C1 segment of cervical spinal cord (tissue), 14 donors: ENCODE measurements at regions not wholly inside any gene's neighbourhood (a gene's known extent, or its start where the extent isn't known, plus 50 kb on each side); places are given as distances from the start of the nearest gene placed in this dataset.
"Not testable (repeated sequence)": the region's sequence is repeated elsewhere in the genome, so short reads cannot be mapped to it uniquely, and the experiment has no call there.

Experiments
- DNase-seq, 14 donors: peaks; one replicate each; lab custom pipeline; 2025; lab: John Stamatoyannopoulos, UW

DNA sequence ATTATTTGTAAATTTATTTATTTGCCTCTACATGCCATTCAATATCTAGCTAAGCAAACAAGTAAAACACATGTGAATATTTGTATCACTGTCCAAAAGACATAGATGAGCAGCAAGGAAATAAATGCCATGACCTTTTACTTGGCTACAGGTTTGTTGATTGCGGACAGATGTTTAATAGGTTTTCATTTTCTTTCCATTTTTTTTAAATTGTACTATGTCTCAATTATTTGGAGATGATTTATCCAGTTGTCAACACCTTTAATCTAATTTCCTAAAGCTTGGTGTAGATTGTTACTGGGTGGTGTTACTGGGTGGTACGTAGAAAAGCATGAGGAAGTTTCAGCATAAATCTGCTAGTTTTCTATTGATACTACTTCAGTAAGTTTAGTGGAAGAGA, 560.6 kb upstream of the SPRY2 start:
- DNase-seq, result no peak

DNA sequence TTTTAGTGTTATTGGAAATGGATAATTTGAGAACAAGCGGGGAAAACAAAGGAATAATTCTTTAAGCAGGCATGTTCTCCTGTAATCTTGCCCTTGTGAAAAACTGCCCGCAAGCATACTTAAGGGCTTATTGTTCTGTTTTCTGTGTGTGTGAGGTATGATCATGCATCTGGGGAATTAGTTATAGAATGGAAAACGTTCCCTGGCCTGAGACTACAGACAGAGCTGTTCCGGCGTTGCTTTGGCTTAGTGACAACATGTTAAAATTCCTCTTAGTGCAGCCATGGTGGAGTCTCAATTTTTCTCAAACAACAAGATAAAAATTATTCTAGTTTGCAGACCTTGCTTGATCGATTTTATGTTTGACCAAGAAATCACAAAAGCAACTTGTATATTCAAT, 560.2 kb upstream of the SPRY2 start:
- DNase-seq, result peak in 1 of 14 donors; percentile 33

DNA sequence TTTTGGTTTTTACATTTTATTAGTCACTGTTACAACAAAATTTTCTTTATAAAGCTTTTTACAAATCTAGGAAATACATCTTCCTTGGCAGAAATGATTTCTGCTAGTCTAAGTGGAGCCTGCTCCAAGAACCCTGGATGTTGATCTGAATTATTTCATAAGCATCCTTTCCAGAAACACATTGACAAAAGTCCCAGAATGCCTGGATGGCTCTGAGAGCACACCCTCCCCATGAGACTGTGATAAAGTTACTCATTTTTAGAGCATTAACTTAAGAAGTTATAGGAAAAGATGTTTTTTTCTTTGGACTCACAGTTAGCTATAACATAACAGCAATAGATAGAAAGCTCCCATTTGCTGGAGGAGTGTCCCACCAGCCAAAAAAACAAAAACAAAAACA, 559.6 kb upstream of the SPRY2 start:
- DNase-seq, result no peak

DNA sequence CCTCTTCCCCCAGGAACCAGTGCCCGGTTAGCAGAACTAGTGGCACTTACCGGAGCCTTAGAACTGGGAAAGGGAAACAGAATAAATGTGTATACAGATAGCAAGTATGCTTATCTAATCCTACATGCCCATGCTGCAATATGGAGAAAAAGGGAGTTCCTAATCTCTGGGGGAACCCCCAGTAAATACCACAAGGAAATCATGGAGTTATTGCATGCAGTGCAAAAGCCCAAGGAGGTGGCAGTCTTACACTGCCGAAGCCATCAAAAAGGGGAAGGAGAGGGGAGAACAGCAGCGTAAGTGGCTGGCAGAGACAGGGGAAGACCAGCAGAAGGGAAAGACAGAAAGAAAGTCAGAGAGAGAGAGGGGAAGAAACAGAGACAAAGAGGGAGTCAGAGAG, 556.7 kb upstream of the SPRY2 start:
- DNase-seq, result not testable (repeated sequence)

DNA sequence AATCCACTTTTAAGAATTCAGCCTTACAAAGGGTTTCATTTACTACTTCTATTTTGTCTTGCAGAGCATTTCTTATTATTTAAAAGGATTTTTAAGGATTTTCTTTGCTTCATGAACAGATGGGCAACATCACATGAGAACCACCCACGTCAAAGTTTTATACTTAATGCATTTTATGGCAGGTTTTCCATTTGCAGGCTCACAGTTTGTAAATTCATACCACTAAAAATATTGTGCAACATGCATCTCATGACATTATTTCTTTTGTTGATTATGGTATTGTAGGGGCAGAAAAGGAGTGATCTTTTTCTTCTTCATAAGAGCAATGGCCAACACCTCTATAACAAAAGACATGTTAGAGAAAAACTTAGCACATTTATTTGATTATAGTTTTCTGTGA, 554.0 kb upstream of the SPRY2 start:
- no peak for DNase-seq

DNA sequence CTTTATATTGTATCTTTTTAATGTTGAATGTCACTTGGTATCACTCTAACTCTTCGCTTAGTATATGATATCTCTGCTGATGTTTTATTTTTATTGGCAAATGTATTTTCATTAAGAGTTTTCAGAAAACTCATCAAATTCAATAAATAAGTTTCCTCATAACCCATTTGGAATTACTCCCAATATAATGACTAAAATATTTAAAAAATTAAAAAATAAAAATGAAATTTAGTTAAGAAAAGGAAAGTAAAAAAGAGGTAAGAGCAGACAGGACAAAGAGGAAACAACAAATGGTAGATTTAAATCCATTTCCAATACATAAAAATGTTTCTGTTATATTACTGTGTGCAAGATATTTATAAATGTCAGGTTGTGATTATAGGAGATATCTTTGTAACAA, 548.9 kb upstream of the SPRY2 start:
- DNase-seq, result no peak

DNA sequence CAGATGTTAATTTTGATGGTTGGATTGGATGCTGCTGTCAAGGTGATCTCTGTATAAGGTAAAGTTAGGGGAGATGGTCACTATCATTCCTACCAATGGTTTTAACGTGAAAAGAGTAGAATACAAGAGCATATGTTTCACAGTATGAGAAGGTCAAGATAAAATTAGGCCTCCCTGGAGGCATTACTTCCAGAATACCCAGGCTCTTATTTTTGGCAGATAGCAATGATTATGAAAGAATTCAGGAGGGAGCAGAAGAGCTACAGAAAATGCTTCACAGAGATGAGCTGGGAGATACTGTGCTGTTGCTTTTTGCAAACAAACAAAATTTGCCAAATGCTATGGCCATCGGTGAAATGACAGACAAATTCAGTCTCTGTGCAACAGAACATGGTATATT, 547.5 kb upstream of the SPRY2 start:
- peak in 1 of 14 donors; percentile 82 for DNase-seq

DNA sequence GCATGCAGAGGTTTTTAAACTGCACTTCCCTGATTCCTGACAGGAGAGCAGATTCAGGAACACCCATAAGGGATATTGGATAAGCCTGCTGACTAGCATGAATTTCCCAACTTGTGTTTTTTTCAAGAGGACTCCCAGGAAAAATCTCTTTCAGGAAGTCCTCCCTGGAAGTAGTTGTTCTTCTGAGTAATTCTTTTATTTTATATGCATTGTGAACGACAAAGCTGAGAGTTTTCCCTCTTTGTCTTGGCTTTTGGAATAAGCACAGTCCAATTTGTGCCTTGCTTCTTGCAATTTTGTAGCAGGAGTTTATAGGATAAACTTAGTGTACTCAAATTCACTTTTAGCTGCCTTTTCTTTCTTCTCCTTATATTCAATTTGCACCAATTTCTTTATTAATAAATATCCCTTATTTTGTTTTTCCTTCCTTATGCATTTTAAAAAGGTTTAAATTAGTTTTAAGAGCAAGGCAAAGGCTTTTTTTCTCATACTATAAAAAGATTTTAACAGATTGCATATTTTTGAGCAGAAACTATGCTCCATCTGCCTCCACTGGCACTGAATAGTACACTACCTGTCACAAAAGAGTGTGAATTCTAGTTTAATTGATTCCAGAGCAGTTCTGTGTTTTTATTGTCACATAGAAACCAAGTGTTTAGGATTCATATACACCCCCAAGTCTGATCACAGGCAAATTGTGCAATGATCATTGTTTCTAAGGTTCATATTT, 543.3 kb upstream of the SPRY2 start:
- peak in 1 of 14 donors; percentile 90 for DNase-seq

DNA sequence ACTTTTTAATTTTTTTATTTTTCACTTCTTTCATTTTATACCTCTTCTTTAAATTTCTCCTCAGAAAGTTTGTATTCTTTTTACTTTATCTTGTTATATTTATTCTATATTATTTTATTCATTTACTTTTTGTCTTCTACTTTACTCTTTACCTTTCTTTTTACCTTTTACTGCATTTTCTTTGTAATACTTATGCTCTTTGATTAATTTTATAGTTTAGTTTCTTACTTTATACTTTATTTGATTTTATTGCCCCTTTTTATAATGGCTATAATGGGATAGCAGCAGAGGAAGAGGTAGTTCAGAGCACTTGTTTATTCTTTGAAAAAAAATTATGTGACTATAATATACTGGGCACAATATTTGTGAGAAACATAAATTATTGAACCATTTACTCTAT, 542.6 kb upstream of the SPRY2 start:
- DNase-seq, result no peak

DNA sequence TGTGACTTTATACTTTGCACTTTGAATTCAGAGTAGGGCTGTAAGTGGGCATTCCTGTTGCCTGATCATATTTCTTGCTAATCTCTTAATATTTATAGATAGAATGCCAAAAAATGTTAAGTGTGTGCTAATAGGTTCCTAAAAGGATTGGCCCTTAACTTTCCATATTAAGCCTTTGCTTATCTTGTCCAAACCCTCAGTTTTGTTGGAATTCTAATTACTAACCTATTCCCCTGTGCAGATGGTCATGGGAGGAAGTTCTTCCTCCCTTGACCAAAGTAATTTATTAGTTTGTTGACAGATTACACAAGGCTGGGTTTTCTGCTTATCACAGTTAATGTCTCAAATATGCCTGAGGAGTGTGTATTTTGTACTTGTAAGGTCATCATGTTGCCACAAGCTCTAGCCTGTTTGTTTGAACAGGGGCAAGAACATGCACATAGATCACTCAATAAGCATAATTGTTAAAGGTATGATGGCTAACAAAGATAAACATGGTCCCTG, 541.1 kb upstream of the SPRY2 start:
- peak in 1 of 14 donors; percentile 13 for DNase-seq

DNA sequence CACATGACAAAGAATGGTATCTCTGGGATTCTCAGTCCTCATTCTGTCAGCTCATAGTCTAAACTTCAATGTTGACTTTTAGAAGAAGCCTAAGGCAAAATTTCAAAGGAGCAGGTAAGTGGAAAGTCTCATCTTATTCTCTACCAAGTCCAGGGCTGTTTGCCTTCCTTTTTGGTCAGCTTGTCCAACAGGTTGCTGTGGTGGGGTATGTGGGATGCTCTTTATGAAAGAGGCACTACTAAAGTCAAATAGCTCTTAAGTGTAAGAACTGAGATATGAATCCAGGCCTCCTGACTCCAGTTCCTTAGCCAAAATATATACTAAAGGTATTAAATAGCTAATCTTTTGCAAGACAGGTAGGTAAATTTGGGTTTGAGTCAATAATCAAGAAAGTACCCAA, 540.6 kb upstream of the SPRY2 start:
- no peak for DNase-seq

DNA sequence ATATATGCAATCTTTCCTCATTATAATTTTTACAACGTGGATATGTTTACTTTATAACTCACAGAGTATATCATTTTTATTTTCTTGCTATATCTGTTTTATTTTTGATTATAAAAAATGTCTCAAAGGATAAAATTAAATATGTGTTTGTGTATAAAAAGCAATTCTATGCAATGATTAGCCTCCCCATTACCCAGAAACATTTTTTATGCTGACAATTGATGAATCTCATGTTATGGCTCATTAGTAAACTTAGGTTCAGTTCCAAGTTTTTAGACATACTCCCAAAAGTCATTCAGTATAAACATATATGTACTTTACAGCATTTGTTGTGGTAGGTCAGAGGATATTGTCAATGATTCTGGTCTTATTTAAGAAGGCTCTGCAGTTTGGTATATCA, 540.1 kb upstream of the SPRY2 start:
- no peak for DNase-seq

DNA sequence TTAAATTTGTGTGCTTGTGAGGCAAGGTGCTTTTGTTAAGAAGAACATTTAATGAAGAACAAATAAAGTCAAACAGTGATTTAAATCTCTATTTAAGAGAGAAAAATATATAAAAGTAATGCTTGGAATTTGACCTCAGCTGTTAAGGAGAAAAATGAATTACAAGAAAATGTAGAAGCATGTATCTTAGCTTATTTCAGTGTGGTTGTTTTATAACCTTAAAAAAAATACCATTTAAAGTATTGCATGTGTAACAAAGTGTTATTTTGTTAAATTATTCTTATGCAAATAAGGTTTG, 537.0 kb upstream of the SPRY2 start:
- no peak for DNase-seq

DNA sequence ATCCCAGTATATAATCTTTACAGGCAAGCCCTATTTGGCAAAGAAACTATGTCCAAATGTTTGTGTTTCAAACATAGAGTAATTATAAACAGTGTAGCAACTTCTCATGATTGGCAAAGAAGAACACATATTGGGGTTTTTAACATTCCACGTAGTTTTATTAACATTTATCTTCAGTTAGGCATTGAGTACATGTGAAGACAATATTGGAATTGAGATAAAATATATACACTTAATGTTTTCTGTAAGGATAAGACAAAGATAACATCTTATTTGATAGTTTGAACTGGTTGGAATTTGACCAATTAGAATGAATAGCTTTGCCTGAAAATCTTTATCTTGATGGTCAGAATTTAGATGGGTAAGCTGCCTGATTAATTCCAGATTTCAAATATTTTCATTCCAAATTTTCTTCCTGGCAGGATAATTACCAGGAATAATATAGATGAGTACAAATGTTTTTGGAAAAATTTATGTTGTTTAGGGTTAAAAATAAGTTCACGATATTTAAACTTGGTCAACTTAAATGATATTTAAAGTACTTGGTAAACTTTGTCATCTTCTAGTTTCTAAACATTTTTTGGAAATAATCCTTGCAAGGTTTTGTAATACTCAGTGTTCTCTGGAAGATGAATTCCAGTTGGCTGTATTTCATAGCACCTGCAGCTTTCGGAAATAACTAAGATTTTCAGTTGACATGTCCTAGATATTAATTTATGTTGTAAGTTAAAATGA, 536.5 kb upstream of the SPRY2 start:
- DNase-seq, result peak in 1 of 14 donors; percentile 85

DNA sequence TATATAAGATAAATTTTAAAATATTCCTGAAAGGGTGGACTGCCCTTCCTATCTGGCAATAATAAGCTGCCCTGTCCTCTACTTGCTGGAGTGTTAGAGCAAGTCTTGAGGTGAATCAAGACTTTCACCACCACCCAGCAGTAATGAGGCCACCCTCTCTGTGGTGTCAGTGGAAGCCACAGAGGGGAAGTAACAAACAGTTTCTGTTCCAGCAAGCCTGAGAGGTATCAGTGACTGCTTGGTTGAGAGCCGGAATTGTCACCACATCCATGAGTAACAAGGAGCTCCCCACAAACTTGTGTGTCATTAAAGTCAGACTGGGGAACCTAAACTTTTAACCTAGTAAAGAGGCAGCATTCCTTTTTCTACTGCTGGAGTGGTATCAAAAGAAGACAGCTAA, 532.7 kb upstream of the SPRY2 start:
- no peak for DNase-seq

DNA sequence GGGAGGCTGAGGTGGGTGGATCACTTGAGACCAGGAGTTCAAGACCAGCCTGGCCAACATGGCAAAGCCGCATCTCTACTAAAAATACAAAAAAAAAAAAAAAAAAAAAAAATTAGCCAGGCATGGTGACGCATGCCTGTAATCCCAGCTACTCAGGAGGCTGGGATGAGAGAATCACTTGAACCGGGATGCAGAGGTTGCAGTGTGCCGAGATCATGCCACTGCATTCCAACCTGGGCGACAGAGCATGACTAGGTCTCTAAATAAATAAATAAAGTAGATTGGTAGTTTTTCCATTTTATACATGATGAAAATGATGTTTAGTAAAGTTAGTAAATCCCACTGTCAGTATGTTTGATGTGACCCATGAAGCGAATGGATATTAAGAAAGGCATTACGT, 531.0 kb upstream of the SPRY2 start:
- not testable (repeated sequence) for DNase-seq

DNA sequence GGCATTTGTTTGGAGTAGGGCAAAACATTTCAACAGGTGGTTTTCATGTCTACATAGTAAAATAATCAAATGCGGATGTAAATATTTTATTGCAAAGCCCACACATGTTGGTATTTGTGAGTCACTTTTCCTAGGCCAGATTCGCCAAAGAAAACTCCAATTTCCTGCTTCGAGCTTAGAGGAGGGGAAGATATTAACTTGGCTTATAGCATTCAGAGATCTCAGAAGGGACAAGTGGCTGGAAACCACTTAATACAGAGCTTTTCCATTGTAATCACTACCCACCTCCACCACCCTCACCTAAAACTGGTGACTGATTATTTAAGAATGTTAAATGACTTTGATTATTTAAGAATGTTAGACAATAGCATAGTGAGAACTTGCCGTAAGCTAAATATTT, 530.6 kb upstream of the SPRY2 start:
- DNase-seq, result no peak

DNA sequence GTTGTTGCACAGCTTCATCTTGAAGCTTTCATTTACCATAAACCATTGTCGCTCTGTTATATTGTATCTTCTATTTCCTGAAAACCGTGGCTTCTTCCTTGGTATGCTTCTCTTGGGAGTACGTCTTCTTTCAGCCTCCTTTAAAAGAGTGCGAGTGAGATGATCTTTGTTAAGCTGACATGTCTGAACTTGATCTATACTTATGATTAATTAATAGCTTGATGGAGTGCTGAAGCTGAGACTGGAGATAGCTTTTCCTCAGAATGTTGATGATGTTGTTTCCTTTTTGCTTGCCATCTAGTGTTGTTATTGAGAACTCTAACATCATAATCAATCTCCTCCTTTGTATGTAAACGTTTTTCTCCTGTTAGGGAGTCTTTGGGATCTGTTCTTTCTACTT, 529.3 kb upstream of the SPRY2 start:
- no peak for DNase-seq

DNA sequence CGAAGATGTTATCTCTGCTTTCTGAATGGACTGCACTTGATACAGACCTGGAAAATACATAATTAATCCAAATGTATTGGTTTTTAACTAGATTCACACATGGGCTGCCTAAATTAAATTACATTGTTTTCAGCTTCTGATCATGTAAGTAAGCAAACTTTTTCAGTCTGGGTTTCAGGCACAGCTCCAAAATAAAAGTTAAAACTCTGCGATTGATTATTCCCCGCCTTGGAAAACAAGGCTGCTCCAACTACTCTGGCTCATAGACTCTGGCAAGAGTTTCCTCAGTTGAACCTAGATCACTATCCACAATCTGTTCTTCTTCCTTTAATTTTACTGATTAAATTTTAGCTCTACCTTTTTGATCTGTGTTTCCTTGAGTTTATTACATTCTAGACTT, 526.0 kb upstream of the SPRY2 start:
- DNase-seq, result no peak

DNA sequence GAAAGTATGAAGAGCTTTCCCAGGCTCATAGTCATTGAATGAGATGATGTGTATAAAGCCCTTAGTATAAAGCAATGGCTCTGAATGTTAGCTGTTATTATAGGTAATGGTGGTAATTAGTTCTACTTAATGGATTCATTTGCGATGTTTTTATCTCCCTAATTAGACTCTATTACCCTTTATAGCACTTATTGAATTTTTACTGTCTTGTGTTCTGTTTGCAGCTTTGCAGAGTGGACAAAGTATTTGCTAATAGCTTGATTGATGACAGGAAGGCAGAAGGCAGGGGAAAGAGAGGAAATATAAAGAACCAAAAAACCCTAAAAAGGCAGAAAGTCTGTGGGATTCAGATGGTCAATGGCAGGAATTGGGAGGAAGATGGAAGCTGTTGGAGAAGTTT, 524.4 kb upstream of the SPRY2 start:
- DNase-seq, result no peak

DNA sequence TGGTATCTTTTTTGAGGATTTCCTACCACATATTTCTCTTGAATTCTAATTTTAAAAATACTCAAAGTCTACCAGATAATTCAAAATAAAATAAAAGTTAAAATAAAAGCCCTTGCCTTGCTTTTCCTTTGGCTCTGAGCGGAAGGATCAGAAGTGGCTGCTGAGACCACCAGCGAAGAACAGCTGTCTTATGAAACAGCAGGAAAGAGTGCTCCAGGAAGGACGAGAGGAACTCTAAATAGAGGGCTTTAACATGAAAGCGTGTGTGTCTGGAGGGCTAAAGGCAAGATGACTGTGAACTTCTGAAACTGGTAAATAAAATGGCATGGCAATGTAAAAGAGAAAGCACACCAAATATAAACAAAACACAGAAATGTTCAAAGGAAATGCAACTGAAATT, 521.5 kb upstream of the SPRY2 start:
- DNase-seq, result no peak

DNA sequence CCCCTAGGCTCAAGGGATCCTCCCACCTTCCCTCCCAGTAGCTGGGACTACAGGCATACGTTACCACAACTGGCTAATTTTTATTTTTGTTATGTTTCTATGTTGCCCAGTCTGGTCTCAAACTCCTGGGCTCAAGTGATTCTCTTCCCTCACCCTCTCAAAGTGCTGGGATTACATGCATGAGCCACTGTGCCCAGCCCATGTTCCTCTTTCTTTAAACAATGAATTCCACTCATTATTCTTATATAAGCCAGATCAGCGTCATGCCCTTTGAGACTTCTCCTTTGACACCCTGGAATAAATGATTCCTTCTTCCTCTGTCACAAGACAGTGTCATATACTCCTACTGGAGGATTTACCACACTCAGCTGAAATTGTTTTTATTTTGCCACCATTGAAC, 519.9 kb upstream of the SPRY2 start:
- no peak for DNase-seq

DNA sequence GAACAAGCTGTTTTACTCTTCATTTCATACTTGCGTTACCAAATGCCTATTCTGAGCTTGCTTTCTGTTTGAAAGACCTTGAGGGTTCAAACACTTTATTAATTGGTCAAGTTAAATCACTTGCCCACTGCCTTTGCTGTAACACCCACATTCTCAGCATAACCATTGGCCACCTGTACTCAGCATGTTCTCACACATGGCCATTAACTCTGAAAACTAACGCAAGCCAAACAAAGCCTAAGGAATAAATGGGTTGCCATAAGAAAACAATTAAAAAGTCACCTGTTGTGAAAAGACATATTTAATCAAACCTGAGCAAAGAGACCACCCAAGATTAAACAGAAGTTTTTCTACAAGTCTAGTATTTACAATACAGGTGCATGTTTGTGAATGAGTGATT, 517.2 kb upstream of the SPRY2 start:
- no peak for DNase-seq

DNA sequence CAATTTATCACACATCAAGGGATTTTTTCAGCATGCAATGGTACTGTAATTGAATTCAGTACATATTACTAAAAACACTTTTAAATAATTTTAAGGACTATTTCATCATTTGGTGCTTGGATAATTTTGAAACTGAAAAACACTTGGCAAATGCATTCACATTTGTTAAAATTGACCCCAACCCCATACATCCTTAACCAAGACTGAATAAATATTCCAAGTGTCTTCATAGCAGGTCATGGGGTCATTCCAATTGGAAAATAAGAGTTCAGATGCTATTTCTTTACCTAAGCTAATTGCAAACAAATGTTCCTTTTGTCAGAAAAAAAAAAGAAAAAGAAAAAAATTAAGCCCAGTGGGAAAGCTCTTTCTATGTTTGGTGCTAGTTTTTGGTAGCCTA, 516.4 kb upstream of the SPRY2 start:
- DNase-seq, result no peak
